GM12878 (cell line): ENCODE measurements at regions not wholly inside any gene's neighbourhood (a gene's known extent, or its start where the extent isn't known, plus 50 kb on each side); places are given as distances from the start of the nearest gene placed in this dataset.
A peak's percentile ranks its signal among the peaks of the same experiment; 100 is the strongest.

Experiments used
- BACH1 ChIP-seq: fragments of 450-650 bp; IDR thresholded peaks from 2 replicates; pipeline ENCODE4 v1.6.1; 2017; ENCODE audit warnings: mild to moderate bottlenecking, borderline replicate concordance
- BCL11A ChIP-seq: IDR thresholded peaks from 2 replicates; pipeline ENCODE4 v1.6.1; 2011; ENCODE audit warnings: low read depth, low read length
- BRCA1 ChIP-seq: IDR thresholded peaks from 2 replicates; pipeline ENCODE4 v1.6.1; 2011; ENCODE audit warnings: low read depth, low read length, improper control_type of control experiment
- CBX5 ChIP-seq: sonication (generic); IDR thresholded peaks from 2 replicates; pipeline ENCODE4 v1.6.1; 2016; ENCODE audit warnings: low read depth, moderate library complexity, mild to moderate bottlenecking, inconsistent platforms
- CEBPB ChIP-seq, 2 experiments: fragments of 150-350 bp in 1 of 2; IDR thresholded peaks; 2 replicates each; pipeline ENCODE4 v1.6.1; 2012 to 2014; ENCODE audit warnings: low read depth in 2 of 2, low read length in 2 of 2, borderline replicate concordance in 1 of 2, inconsistent platforms in 1 of 2
- EP300 ChIP-seq, 2 experiments: fragments of 150-350 bp in 1 of 2; IDR thresholded peaks; 2 replicates each; pipeline ENCODE4 v1.6.1; 2011 to 2012; ENCODE audit warnings: low read depth in 2 of 2, low read length in 2 of 2, borderline replicate concordance in 1 of 2, improper control_type of control experiment in 1 of 2, inconsistent platforms in 1 of 2; ENCODE audit not compliant: control insufficient read depth in 1 of 2
- FOXM1 ChIP-seq: IDR thresholded peaks from 2 replicates; pipeline ENCODE4 v1.6.1; 2012; ENCODE audit warnings: low read depth, mild to moderate bottlenecking, inconsistent platforms, low read length, moderate library complexity
- IKZF2 ChIP-seq, 2 experiments: fragments of 450-650 bp; IDR thresholded peaks; 2 replicates each; pipeline ENCODE4 v1.6.1; 2017; ENCODE audit warnings: mild to moderate bottlenecking in 2 of 2, moderate library complexity in 2 of 2
- KAT2A ChIP-seq: conservative IDR thresholded peaks from 2 replicates; pipeline ENCODE4 v1.6.1; 2011; ENCODE audit warnings: low read depth, low read length; ENCODE audit not compliant: control insufficient read depth
- MEF2B ChIP-seq: fragments of 450-650 bp; IDR thresholded peaks from 2 replicates; pipeline ENCODE4 v1.6.1; 2018; ENCODE audit warnings: mild to moderate bottlenecking, moderate library complexity; ENCODE audit not compliant: partially characterized antibody, poor library complexity, severe bottlenecking
- MTA2 ChIP-seq: fragments of 450-650 bp; IDR thresholded peaks from 2 replicates; pipeline ENCODE4 v1.6.1; 2016; ENCODE audit warnings: low read depth, mild to moderate bottlenecking, moderate library complexity
- NBN ChIP-seq: fragments of 450-650 bp; IDR thresholded peaks from 2 replicates; pipeline ENCODE4 v1.6.1; 2016
- NKRF ChIP-seq: fragments of 450-650 bp; conservative IDR thresholded peaks from 2 replicates; pipeline ENCODE4 v1.6.1; 2017; ENCODE audit warnings: mild to moderate bottlenecking, moderate library complexity
- PAX5 ChIP-seq: IDR thresholded peaks from 2 replicates; pipeline ENCODE4 v1.6.1; 2011; ENCODE audit warnings: low read depth, low read length, borderline replicate concordance
- RUNX3 ChIP-seq: IDR thresholded peaks from 2 replicates; pipeline ENCODE4 v1.6.1; 2012; ENCODE audit warnings: low read length, inconsistent platforms
- SMARCA5 ChIP-seq: fragments of 450-650 bp; IDR thresholded peaks from 2 replicates; pipeline ENCODE4 v1.6.1; 2017; ENCODE audit warnings: mild to moderate bottlenecking
- SPI1 ChIP-seq: IDR thresholded peaks from 2 replicates; pipeline ENCODE4 v1.6.1; 2011; ENCODE audit warnings: low read depth, mild to moderate bottlenecking, low read length, moderate library complexity, borderline replicate concordance; ENCODE audit not compliant: insufficient read depth
- SUPT20H ChIP-seq: IDR thresholded peaks from 2 replicates; pipeline ENCODE4 v1.6.1; 2011; ENCODE audit warnings: low read depth, mild to moderate bottlenecking, low read length, moderate library complexity, borderline replicate concordance; ENCODE audit not compliant: control insufficient read depth
- ZBTB40 ChIP-seq: fragments of 450-650 bp; IDR thresholded peaks from 2 replicates; pipeline ENCODE4 v1.6.1; 2016; ENCODE audit warnings: mild to moderate bottlenecking, moderate library complexity, borderline replicate concordance
- ZNF217 ChIP-seq: fragments of 450-650 bp; IDR thresholded peaks from 2 replicates; pipeline ENCODE4 v1.6.1; 2017; ENCODE audit warnings: antibody characterized with exemption, mild to moderate bottlenecking
- ZNF24 ChIP-seq: fragments of 450-650 bp; IDR thresholded peaks from 2 replicates; pipeline ENCODE4 v1.6.1; 2017; ENCODE audit warnings: antibody characterized with exemption, mild to moderate bottlenecking
- TF ChIP-seq, protein P1 (sequence below): fragments of 450-650 bp; IDR thresholded peaks from 2 replicates; pipeline ENCODE4 v1.6.1; 2016; ENCODE audit warnings: mild to moderate bottlenecking
- TF ChIP-seq, protein P2 (sequence below): fragments of 450-650 bp; IDR thresholded peaks from 2 replicates; pipeline ENCODE4 v1.6.1; 2016; ENCODE audit warnings: mild to moderate bottlenecking

DNA sequence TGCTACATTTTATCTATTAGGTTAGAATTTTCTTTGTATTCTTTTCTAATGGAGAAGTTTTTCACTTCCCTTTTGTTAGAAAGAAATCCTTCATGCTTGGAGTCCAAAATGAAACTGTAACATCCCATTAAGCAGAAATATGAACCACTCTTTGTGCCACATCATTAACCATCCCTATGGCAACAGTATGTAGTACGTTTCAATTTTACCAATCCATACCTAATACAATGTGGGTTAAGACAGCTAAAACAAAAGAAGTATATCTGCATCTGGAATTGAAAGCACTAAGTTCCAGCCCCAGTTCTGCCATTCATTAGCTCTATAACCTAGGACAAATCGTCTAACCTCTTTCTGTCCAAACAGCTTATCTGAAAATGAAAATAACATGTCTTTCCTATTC, 409.2 kb upstream of the SPHKAP start (continued):
- TF ChIP-seq CEBPB (IDR thresholded peaks at IDR 0.05; ENCODE audit: borderline replicate concordance in 1 of 2, low read depth in 2 of 2, low read length in 2 of 2) (0 out of 4 replicates have a peak, but pooled peaks of 1 of the 2 experiments have one; percentile 31), NKRF (no peak), CBX5 (0 out of 2 replicates have a peak, but pooled peaks have one; percentile 31), MEF2B (peak; percentile 60), NBN (peak; percentile 82), RUNX3 (peak; percentile 66), EP300 (IDR thresholded peaks at IDR 0.05; ENCODE audit: borderline replicate concordance in 1 of 2, control insufficient read depth in 1 of 2, low read depth in 2 of 2, low read length in 2 of 2) (peak; percentile 70 to 88), FOXM1 (0 out of 2 replicates have a peak, but pooled peaks have one; percentile 32), PAX5 (peak; percentile 63; the same call in 1 of the 2 replicates), BRCA1 (no peak), ZNF24 (peak; percentile 84), KAT2A (no peak), BACH1 (peak; percentile 77; the same call in 1 of the 2 replicates), MTA2 (peak; percentile 99), ZBTB40 (no peak), SUPT20H (no peak), ZNF217 (peak; percentile 46; the same call in 1 of the 2 replicates), BCL11A (peak; percentile 85), IKZF2 (IDR thresholded peaks at IDR 0.05) (peak; percentile 95 to 96), SPI1 (peak; percentile 93), SMARCA5 (no peak)
- TF ChIP-seq, protein P1, sequence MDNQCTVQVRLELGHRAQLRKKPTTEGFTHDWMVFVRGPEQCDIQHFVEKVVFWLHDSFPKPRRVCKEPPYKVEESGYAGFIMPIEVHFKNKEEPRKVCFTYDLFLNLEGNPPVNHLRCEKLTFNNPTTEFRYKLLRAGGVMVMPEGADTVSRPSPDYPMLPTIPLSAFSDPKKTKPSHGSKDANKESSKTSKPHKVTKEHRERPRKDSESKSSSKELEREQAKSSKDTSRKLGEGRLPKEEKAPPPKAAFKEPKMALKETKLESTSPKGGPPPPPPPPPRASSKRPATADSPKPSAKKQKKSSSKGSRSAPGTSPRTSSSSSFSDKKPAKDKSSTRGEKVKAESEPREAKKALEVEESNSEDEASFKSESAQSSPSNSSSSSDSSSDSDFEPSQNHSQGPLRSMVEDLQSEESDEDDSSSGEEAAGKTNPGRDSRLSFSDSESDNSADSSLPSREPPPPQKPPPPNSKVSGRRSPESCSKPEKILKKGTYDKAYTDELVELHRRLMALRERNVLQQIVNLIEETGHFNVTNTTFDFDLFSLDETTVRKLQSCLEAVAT, result 0 out of 2 replicates have a peak, but pooled peaks have one; percentile 33
- TF ChIP-seq, protein P2, sequence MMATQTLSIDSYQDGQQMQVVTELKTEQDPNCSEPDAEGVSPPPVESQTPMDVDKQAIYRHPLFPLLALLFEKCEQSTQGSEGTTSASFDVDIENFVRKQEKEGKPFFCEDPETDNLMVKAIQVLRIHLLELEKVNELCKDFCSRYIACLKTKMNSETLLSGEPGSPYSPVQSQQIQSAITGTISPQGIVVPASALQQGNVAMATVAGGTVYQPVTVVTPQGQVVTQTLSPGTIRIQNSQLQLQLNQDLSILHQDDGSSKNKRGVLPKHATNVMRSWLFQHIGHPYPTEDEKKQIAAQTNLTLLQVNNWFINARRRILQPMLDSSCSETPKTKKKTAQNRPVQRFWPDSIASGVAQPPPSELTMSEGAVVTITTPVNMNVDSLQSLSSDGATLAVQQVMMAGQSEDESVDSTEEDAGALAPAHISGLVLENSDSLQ, result peak; percentile 49; the same call in 1 of the 2 replicates
